Activated CD8-positive, alpha-beta T cell treated with anti-CD3 and anti-CD28 coated beads for 36 hours (primary cell): ENCODE measurements at regions not wholly inside any gene's neighbourhood (a gene's known extent, or its start where the extent isn't known, plus 50 kb on each side); places are given as distances from the start of the nearest gene placed in this dataset.
"Not testable (repeated sequence)": the region's sequence is repeated elsewhere in the genome, so short reads cannot be mapped to it uniquely, and the experiment has no call there.

ENCODE experiments used
- ATAC-seq: fragments of 200-7000 bp; cut with Tn5 transposase; one replicate; pipeline ENCODE4 v1.10.0; 2021; ENCODE audit warnings: mild to moderate bottlenecking, moderate library complexity
- CTCF ChIA-PET: fragments of 350-600 bp; sonication (Branson Sonifier 250); formaldehyde crosslinking; loops from one replicate; lab custom pipeline; 2021; ENCODE audit warnings: antibody characterized with exemption; lab: Charles Lee
- POLR2A ChIA-PET: fragments of 350-600 bp; sonication (Branson Sonifier 250); formaldehyde crosslinking; loops from one replicate; lab custom pipeline; 2021; ENCODE audit warnings: antibody characterized with exemption; lab: Charles Lee
- DNase-seq: peaks from one replicate; pipeline ENCODE4 v3.0.0-alpha.2; 2020
- H3K27ac Mint-ChIP-seq: one replicate; pipeline ENCODE4 v1.8.0; 2021; ENCODE audit warnings: mild to moderate bottlenecking, mixed read lengths
- H3K27me3 Mint-ChIP-seq: one replicate; pipeline ENCODE4 v1.8.0; 2021; ENCODE audit warnings: mixed read lengths
- H3K36me3 Mint-ChIP-seq: one replicate; pipeline ENCODE4 v1.8.0; 2021; ENCODE audit warnings: low read depth, mixed read lengths
- H3K4me1 Mint-ChIP-seq: one replicate; pipeline ENCODE4 v1.8.0; 2021; ENCODE audit warnings: low read depth, mixed read lengths
- H3K4me3 Mint-ChIP-seq: one replicate; pipeline ENCODE4 v1.8.0; 2021; ENCODE audit warnings: mild to moderate bottlenecking, moderate library complexity, mixed read lengths
- H3K9me3 Mint-ChIP-seq: one replicate; pipeline ENCODE4 v1.8.0; 2021; ENCODE audit warnings: mixed read lengths
- intact Hi-C: fragments of 100-400 bp; cut with micrococcal nuclease; formaldehyde crosslinking; loops from one replicate; pipeline ENCODE4 v1.10.0; 2022
- TF ChIP-seq, protein P1 (sequence below): fragments of 200-600 bp; IDR thresholded peaks from one replicate; pipeline ENCODE4 v1.8.0; 2022; ENCODE audit warnings: antibody characterized with exemption, mild to moderate bottlenecking

GRCh38 chr10:2509081-2509531 is 558.2 kb upstream of the PFKP start:
- intact Hi-C loops: no loop called here
- Mint-ChIP-seq H3K36me3 (no peaks in the 10 kb centered on the region), H3K4me1 (no peaks in the 10 kb centered on the region), H3K9me3 (no peaks in the 10 kb centered on the region), H3K27me3 (no peaks in the 10 kb centered on the region), H3K4me3 (no peak overlapping the region), H3K27ac (no peak overlapping the region)
- ChIA-PET POLR2A (no interaction called here), CTCF (no interaction called here)
- ATAC-seq (no peak), DNase-seq (no peak)
- TF ChIP-seq, protein P1, sequence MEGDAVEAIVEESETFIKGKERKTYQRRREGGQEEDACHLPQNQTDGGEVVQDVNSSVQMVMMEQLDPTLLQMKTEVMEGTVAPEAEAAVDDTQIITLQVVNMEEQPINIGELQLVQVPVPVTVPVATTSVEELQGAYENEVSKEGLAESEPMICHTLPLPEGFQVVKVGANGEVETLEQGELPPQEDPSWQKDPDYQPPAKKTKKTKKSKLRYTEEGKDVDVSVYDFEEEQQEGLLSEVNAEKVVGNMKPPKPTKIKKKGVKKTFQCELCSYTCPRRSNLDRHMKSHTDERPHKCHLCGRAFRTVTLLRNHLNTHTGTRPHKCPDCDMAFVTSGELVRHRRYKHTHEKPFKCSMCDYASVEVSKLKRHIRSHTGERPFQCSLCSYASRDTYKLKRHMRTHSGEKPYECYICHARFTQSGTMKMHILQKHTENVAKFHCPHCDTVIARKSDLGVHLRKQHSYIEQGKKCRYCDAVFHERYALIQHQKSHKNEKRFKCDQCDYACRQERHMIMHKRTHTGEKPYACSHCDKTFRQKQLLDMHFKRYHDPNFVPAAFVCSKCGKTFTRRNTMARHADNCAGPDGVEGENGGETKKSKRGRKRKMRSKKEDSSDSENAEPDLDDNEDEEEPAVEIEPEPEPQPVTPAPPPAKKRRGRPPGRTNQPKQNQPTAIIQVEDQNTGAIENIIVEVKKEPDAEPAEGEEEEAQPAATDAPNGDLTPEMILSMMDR: no peak

GRCh38 chr10:2501366-2501940 is 565.9 kb upstream of the PFKP start:
- intact Hi-C loops, POLR2A ChIA-PET, H3K27me3 Mint-ChIP-seq, H3K4me1 Mint-ChIP-seq, CTCF ChIA-PET, H3K36me3 Mint-ChIP-seq, ATAC-seq: not testable (repeated sequence)
- Mint-ChIP-seq H3K9me3 (peaks cover 12% of the 10 kb centered on the region), H3K4me3 (peak overlapping the region; percentile 54), H3K27ac (peak overlapping the region; percentile 32)
- peak; percentile 19 for DNase-seq

DNA sequence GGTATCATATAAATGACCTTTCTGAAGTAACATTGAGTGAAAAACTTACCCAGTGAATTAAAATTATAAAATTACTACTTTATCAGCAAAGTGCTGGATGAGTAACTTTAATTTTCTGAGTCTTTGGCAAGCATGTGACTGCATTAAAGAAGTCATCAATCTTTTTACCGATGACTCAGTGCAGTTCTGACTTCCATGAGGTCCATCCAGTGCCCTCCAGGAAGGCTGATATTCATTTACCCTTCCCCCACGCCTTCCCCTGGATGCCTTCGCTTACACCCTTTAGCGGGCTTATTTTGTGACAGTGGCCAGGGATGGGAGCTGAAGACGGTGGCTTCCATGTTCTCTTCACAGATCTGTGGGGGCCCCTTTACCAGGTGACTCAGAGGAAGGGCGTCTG is 572.9 kb upstream of the PFKP start:
- Mint-ChIP-seq H3K27ac (no peak overlapping the region), H3K36me3 (no peaks in the 10 kb centered on the region), H3K4me3 (no peak overlapping the region), H3K9me3 (peaks cover 1% of the 10 kb centered on the region), H3K4me1 (no peaks in the 10 kb centered on the region), H3K27me3 (peaks cover 3% of the 10 kb centered on the region)
- ChIA-PET POLR2A (no interaction called here), CTCF (no interaction called here)
- DNase-seq (no peak), ATAC-seq (no peak)
- intact Hi-C loops: no loop called here
- TF ChIP-seq, protein P1: no peak

GRCh38 chr10:2488446-2489005 is 578.8 kb upstream of the PFKP start:
- H3K36me3 Mint-ChIP-seq: no peaks in the 10 kb centered on the region
- ATAC-seq (no peak), DNase-seq (no peak)
- H3K27ac Mint-ChIP-seq: no peak overlapping the region
- ChIA-PET CTCF (no interaction called here), POLR2A (no interaction called here)
- H3K4me3 Mint-ChIP-seq: no peak overlapping the region
- TF ChIP-seq, protein P1: no peak
- no peaks in the 10 kb centered on the region for H3K27me3 Mint-ChIP-seq
- H3K9me3 Mint-ChIP-seq: no peaks in the 10 kb centered on the region
- no peaks in the 10 kb centered on the region for H3K4me1 Mint-ChIP-seq
- intact Hi-C loops: no loop called here

- no peaks in the 10 kb centered on the region for H3K27me3 Mint-ChIP-seq
- CTCF ChIA-PET: no interaction called here
- H3K4me3 Mint-ChIP-seq: no peak overlapping the region
- H3K36me3 Mint-ChIP-seq: no peaks in the 10 kb centered on the region
- no peak overlapping the region for H3K27ac Mint-ChIP-seq
- intact Hi-C loops: no loop called here
- ATAC-seq (no peak), DNase-seq (no peak)
- no peaks in the 10 kb centered on the region for H3K4me1 Mint-ChIP-seq
- TF ChIP-seq, protein P1: no peak
- no peaks in the 10 kb centered on the region for H3K9me3 Mint-ChIP-seq
- POLR2A ChIA-PET: no interaction called here
These were observed 579.4 kb upstream of the PFKP start for GRCh38 chr10:2487921-2488320.
